Astrocyte (in vitro differentiated cells and primary cell): ENCODE measurements at regions not wholly inside any gene's neighbourhood (a gene's known extent, or its start where the extent isn't known, plus 50 kb on each side); places are given as distances from the start of the nearest gene placed in this dataset.

ENCODE experiments used
- DNase-seq: peaks from one replicate; pipeline ENCODE4 v3.0.0-alpha.2; 2010; ENCODE audit warnings: low read depth
- FAIRE-seq: peaks from 2 replicates; lab custom pipeline; 2011; peaks lifted over from hg19 to GRCh38; lab: Jason Lieb, UNC
- H2AFZ ChIP-seq: 2 replicates; pipeline ENCODE4 v1.6.0; 2012; ENCODE audit warnings: low read depth, low read length, inconsistent platforms
- H3K27ac ChIP-seq: 2 replicates; pipeline ENCODE4 v1.5.1; 2011; ENCODE audit warnings: low read depth, low read length, inconsistent platforms
- H3K27me3 ChIP-seq: 2 replicates; pipeline ENCODE4 v1.6.0; 2011; ENCODE audit warnings: low read length, inconsistent platforms; ENCODE audit not compliant: insufficient read depth
- H3K36me3 ChIP-seq: 2 replicates; pipeline ENCODE4 v1.5.1; 2011; ENCODE audit warnings: low read length, inconsistent platforms; ENCODE audit not compliant: insufficient read depth
- H3K4me1 ChIP-seq: 2 replicates; pipeline ENCODE4 v1.5.1; 2011; ENCODE audit warnings: low read length, inconsistent platforms; ENCODE audit not compliant: insufficient read depth
- H3K4me2 ChIP-seq: 2 replicates; pipeline ENCODE4 v1.6.0; 2012; ENCODE audit warnings: low read length, inconsistent platforms
- H3K4me3 ChIP-seq: 2 replicates; pipeline ENCODE4 v1.5.1; 2011; ENCODE audit warnings: low read depth, mild to moderate bottlenecking, low read length, inconsistent platforms; ENCODE audit not compliant: insufficient read depth
- H3K79me2 ChIP-seq: 2 replicates; pipeline ENCODE4 v1.6.0; 2012; ENCODE audit warnings: mild to moderate bottlenecking, low read length, inconsistent platforms; ENCODE audit not compliant: insufficient read depth
- H3K9ac ChIP-seq: 2 replicates; pipeline ENCODE4 v1.6.0; 2012; ENCODE audit warnings: mild to moderate bottlenecking, low read length, inconsistent platforms
- H3K9me3 ChIP-seq: 2 replicates; pipeline ENCODE4 v1.5.1; 2012; ENCODE audit warnings: low read depth, mild to moderate bottlenecking, low read length, inconsistent platforms; ENCODE audit not compliant: insufficient read depth
- H4K20me1 ChIP-seq: 2 replicates; pipeline ENCODE4 v1.6.0; 2012; ENCODE audit warnings: low read length, inconsistent platforms; ENCODE audit not compliant: insufficient read depth
- H3K27ac Mint-ChIP-seq: one replicate; pipeline ENCODE4 v1.8.0; 2021; ENCODE audit warnings: mild to moderate bottlenecking, mixed read lengths; ENCODE audit not compliant: unreplicated experiment
- H3K27me3 Mint-ChIP-seq: one replicate; pipeline ENCODE4 v1.8.0; 2021; ENCODE audit warnings: low read depth, mixed read lengths; ENCODE audit not compliant: unreplicated experiment
- H3K36me3 Mint-ChIP-seq: one replicate; pipeline ENCODE4 v1.8.0; 2021; ENCODE audit warnings: low read depth, mixed read lengths; ENCODE audit not compliant: unreplicated experiment
- H3K4me1 Mint-ChIP-seq: one replicate; pipeline ENCODE4 v1.8.0; 2021; ENCODE audit warnings: low read depth, mixed read lengths; ENCODE audit not compliant: unreplicated experiment
- H3K4me3 Mint-ChIP-seq: one replicate; pipeline ENCODE4 v1.8.0; 2021; ENCODE audit warnings: mild to moderate bottlenecking, moderate library complexity, mixed read lengths; ENCODE audit not compliant: unreplicated experiment
- H3K9me3 Mint-ChIP-seq: one replicate; pipeline ENCODE4 v1.8.0; 2021; ENCODE audit warnings: mild to moderate bottlenecking, mixed read lengths; ENCODE audit not compliant: unreplicated experiment
- CTCF ChIP-seq: IDR thresholded peaks from 2 replicates; pipeline ENCODE4 v1.5.1; 2011; ENCODE audit warnings: low read depth, mild to moderate bottlenecking, inconsistent platforms, low read length, moderate library complexity; ENCODE audit not compliant: insufficient read depth
- EZH2 ChIP-seq: IDR thresholded peaks from 2 replicates; pipeline ENCODE4 v1.6.1; 2012; ENCODE audit warnings: mild to moderate bottlenecking, low read length, inconsistent platforms; ENCODE audit not compliant: insufficient read depth

- Histone ChIP-seq H3K4me3 (no peak overlapping the region), H4K20me1 (no peaks in the 10 kb centered on the region), H3K79me2 (no peaks in the 10 kb centered on the region), H3K9me3 (no peaks in the 10 kb centered on the region), H3K36me3 (no peaks in the 10 kb centered on the region), H3K4me1 (no peaks in the 10 kb centered on the region), H3K27ac (no peak overlapping the region), H3K27me3 (no peaks in the 10 kb centered on the region), H2AFZ (no peak overlapping the region), H3K4me2 (no peak overlapping the region), H3K9ac (no peak overlapping the region)
- H3K36me3 Mint-ChIP-seq = peaks cover 4% of the 10 kb centered on the region
- no peak overlapping the region for H3K27ac Mint-ChIP-seq
- no peak for DNase-seq
- no peak for FAIRE-seq
- TF ChIP-seq CTCF (no peak), EZH2 (no peak)
- peaks cover 2% of the 10 kb centered on the region for H3K4me1 Mint-ChIP-seq
- peaks cover 22% of the 10 kb centered on the region for H3K27me3 Mint-ChIP-seq
- H3K9me3 Mint-ChIP-seq = no peaks in the 10 kb centered on the region
- no peak overlapping the region for H3K4me3 Mint-ChIP-seq
Observed at GRCh38 chr15:77901921-77902750, 175.4 kb downstream of the TBC1D2B start.

GRCh38 chr15:77901251-77901881 lies 176.1 kb downstream of the TBC1D2B start:
- H3K27me3 Mint-ChIP-seq = peaks cover 18% of the 10 kb centered on the region

More at GRCh38 chr15:77901251-77901881, 176.1 kb downstream of the TBC1D2B start:
- TF ChIP-seq EZH2 (no peak), CTCF (no peak)
- DNase-seq = no peak
- H3K9me3 ChIP-seq = no peaks in the 10 kb centered on the region
- FAIRE-seq = no peak
- H3K4me1 ChIP-seq = no peaks in the 10 kb centered on the region
- no peak overlapping the region for H3K9ac ChIP-seq
- peaks cover 2% of the 10 kb centered on the region for H3K4me1 Mint-ChIP-seq
- no peak overlapping the region for H3K4me2 ChIP-seq
- peaks cover 4% of the 10 kb centered on the region for H3K36me3 Mint-ChIP-seq
- H3K9me3 Mint-ChIP-seq = no peaks in the 10 kb centered on the region
- H3K4me3 Mint-ChIP-seq = no peak overlapping the region
- H3K27me3 ChIP-seq = no peaks in the 10 kb centered on the region
- H4K20me1 ChIP-seq = no peaks in the 10 kb centered on the region
- H3K36me3 ChIP-seq = no peaks in the 10 kb centered on the region
- no peak overlapping the region for H2AFZ ChIP-seq
- H3K79me2 ChIP-seq = no peaks in the 10 kb centered on the region
- no peak overlapping the region for H3K4me3 ChIP-seq
- no peak overlapping the region for H3K27ac Mint-ChIP-seq
- H3K27ac ChIP-seq = no peak overlapping the region
